Smooth muscle cell (in vitro differentiated cells): ENCODE measurements at regions not wholly inside any gene's neighbourhood (a gene's known extent, or its start where the extent isn't known, plus 50 kb on each side); places are given as distances from the start of the nearest gene placed in this dataset.

ENCODE experiments used
- DNase-seq: peaks from one replicate; lab custom pipeline; 2025; ENCODE audit not compliant: unreplicated experiment; lab: John Stamatoyannopoulos, UW
- H2AFZ ChIP-seq: fragments of 200-600 bp; sonication (generic); 2 replicates; pipeline ENCODE4 v1.6.0; 2016; ENCODE audit warnings: antibody characterized with exemption, low read depth, mild to moderate bottlenecking
- H3F3A ChIP-seq: fragments of 200-600 bp; sonication (generic); 2 replicates; pipeline ENCODE4 v1.6.0; 2017; ENCODE audit warnings: antibody characterized with exemption, low read depth
- H3K27ac ChIP-seq: fragments of 200-600 bp; sonication (generic); 2 replicates; pipeline ENCODE4 v1.5.1; 2016; ENCODE audit warnings: low read depth, mild to moderate bottlenecking
- H3K27me3 ChIP-seq: fragments of 200-600 bp; sonication (generic); 2 replicates; pipeline ENCODE4 v1.6.1; 2016; ENCODE audit warnings: low read depth, mild to moderate bottlenecking
- H3K36me3 ChIP-seq: fragments of 200-600 bp; sonication (generic); 2 replicates; pipeline ENCODE4 v1.5.1; 2016; ENCODE audit warnings: low read depth
- H3K4me1 ChIP-seq: fragments of 200-600 bp; sonication (generic); 2 replicates; pipeline ENCODE4 v1.5.1; 2016; ENCODE audit warnings: low read depth
- H3K4me2 ChIP-seq: fragments of 200-600 bp; sonication (generic); 2 replicates; pipeline ENCODE4 v1.6.0; 2016; ENCODE audit warnings: mild to moderate bottlenecking
- H3K4me3 ChIP-seq: fragments of 200-600 bp; sonication (generic); 2 replicates; pipeline ENCODE4 v1.5.1; 2016; ENCODE audit warnings: mild to moderate bottlenecking
- H3K79me2 ChIP-seq: fragments of 200-600 bp; sonication (generic); 2 replicates; pipeline ENCODE4 v1.6.0; 2016; ENCODE audit warnings: low read depth, mild to moderate bottlenecking
- H3K9ac ChIP-seq: fragments of 200-600 bp; sonication (generic); 2 replicates; pipeline ENCODE4 v1.6.0; 2016; ENCODE audit warnings: low read depth
- H3K9me3 ChIP-seq: fragments of 200-600 bp; sonication (generic); replicated peaks from 2 replicates; pipeline ENCODE4 v1.5.1; 2016; ENCODE audit warnings: low read depth
- H4K20me1 ChIP-seq: fragments of 200-600 bp; sonication (generic); 2 replicates; pipeline ENCODE4 v1.6.0; 2016; ENCODE audit warnings: low read depth
- CTCF ChIP-seq: fragments of 200-600 bp; sonication (generic); IDR thresholded peaks from 2 replicates; pipeline ENCODE4 v1.5.1; 2017; ENCODE audit warnings: borderline replicate concordance, mild to moderate bottlenecking, antibody characterized with exemption; ENCODE audit not compliant: insufficient read depth, poor library complexity, severe bottlenecking
- WGBS: methylation state at CpG from one replicate; pipeline ENCODE4 v1.1.7; 2016; ENCODE audit warnings: low lambda C conversion rate; 5-methylcytosine and 5-hydroxymethylcytosine counted together

DNA sequence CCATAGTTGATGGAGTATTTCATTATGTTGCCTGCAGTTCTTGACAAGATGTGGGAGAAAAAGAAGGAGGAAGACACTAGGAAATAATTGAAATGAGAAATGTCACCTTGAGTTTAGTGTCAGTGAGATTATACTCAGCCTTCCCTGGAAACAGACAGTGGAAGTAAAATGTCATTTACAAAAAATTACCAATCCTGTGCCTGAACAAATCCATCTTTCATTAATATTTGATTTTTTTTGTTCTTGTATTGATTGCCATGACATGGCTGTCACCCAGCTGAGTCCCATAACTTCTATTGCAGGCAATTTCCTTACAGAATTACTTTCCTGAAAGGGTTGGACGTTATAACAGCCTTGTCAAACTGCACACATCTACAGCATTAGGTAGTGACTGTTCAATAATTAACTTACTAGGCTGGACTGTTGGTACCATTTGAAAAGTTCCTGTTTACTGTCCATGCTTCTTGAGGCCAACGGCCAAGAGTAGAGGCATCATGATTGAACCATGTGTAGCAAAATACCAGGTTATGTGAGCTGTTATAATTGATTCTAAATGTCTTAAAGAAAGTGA is 572.2 kb upstream of the LMCD1 start:
- Histone ChIP-seq H3K4me1 (no peaks in the 10 kb centered on the region), H3K27ac (no peak overlapping the region), H2AFZ (no peak overlapping the region), H3K9ac (no peak overlapping the region), H4K20me1 (no peaks in the 10 kb centered on the region), H3K79me2 (no peaks in the 10 kb centered on the region), H3K4me3 (no peak overlapping the region), H3F3A (no peaks in the 10 kb centered on the region), H3K27me3 (no peaks in the 10 kb centered on the region), H3K9me3 (no peaks in the 10 kb centered on the region), H3K4me2 (no peak overlapping the region), H3K36me3 (no peaks in the 10 kb centered on the region)
- 86% methylated on average over 2 of the region's 2 CpGs for WGBS
- DNase-seq = no peak
- TF ChIP-seq CTCF = no peak

- Histone ChIP-seq H2AFZ (no peak overlapping the region), H3K4me1 (no peaks in the 10 kb centered on the region), H3K4me2 (no peak overlapping the region), H3K79me2 (no peaks in the 10 kb centered on the region), H3K36me3 (no peaks in the 10 kb centered on the region), H3K27me3 (no peaks in the 10 kb centered on the region), H4K20me1 (no peaks in the 10 kb centered on the region), H3K4me3 (no peak overlapping the region), H3K9me3 (no peaks in the 10 kb centered on the region), H3K27ac (no peak overlapping the region), H3K9ac (no peak overlapping the region), H3F3A (no peaks in the 10 kb centered on the region)
- WGBS = 74% methylated on average over 2 of the region's 2 CpGs
- no peak for TF ChIP-seq CTCF
- DNase-seq = no peak
Observed at GRCh38 chr3:7934362-7934761, 567.3 kb upstream of the LMCD1 start.

- H3K4me1 ChIP-seq = no peaks in the 10 kb centered on the region
- DNase-seq = no peak
- H3K36me3 ChIP-seq = no peaks in the 10 kb centered on the region
- H3K27ac ChIP-seq = no peak overlapping the region
- H3K4me3 ChIP-seq = no peak overlapping the region
- H3K79me2 ChIP-seq = no peaks in the 10 kb centered on the region
- H3K27me3 ChIP-seq = no peaks in the 10 kb centered on the region
- H3K9me3 ChIP-seq = no peaks in the 10 kb centered on the region
- H4K20me1 ChIP-seq = no peaks in the 10 kb centered on the region
- H3K9ac ChIP-seq = no peak overlapping the region
- TF ChIP-seq CTCF = no peak
- no peak overlapping the region for H2AFZ ChIP-seq
- H3F3A ChIP-seq = no peaks in the 10 kb centered on the region
- H3K4me2 ChIP-seq = no peak overlapping the region
Observed at GRCh38 chr3:7947930-7948329, 553.7 kb upstream of the LMCD1 start.

GRCh38 chr3:7950890-7951289 is 550.7 kb upstream of the LMCD1 start:
- Histone ChIP-seq H3K9me3 (no peaks in the 10 kb centered on the region), H3K79me2 (no peaks in the 10 kb centered on the region), H3K27ac (no peak overlapping the region), H3K4me2 (no peak overlapping the region), H3F3A (no peaks in the 10 kb centered on the region), H3K27me3 (no peaks in the 10 kb centered on the region), H3K4me1 (no peaks in the 10 kb centered on the region), H3K9ac (no peak overlapping the region), H2AFZ (no peak overlapping the region), H4K20me1 (no peaks in the 10 kb centered on the region), H3K4me3 (no peak overlapping the region), H3K36me3 (no peaks in the 10 kb centered on the region)
- DNase-seq = no peak
- 93% methylated on average over 3 of the region's 3 CpGs for WGBS
- TF ChIP-seq CTCF = no peak
